ENCODE measurements at regions not wholly inside any gene's neighbourhood (a gene's known extent, or its start where the extent isn't known, plus 50 kb on each side); places are given as distances from the start of the nearest gene placed in this dataset.

- TF ChIP-seq POLR2A (IDR thresholded peaks at IDR 0.05) = no peak
- TF ChIP-seq CTCF (IDR thresholded peaks at IDR 0.05) = no peak
- intact Hi-C loops (cut with DNase I; ENCODE audit: low total_unique reads) = no loop called here
- WGBS, 2 donors = 78 to 80% methylated on average over 6 of the region's 6 CpGs
- no peak overlapping the region for H3K4me3 ChIP-seq (ENCODE audit: low read depth, poor library complexity, severe bottlenecking)
- no peak for DNase-seq (ENCODE audit: low spot score in 2 of 2)
These were observed 324.8 kb upstream of the PCDH9 start for GRCh38 chr13:67554746-67555452.

GRCh38 chr13:67554286-67554685 lies 324.1 kb upstream of the PCDH9 start:
- intact Hi-C loops (cut with DNase I; ENCODE audit: low total_unique reads) = no loop called here

GRCh38 chr13:67549331-67549730 lies 319.2 kb upstream of the PCDH9 start:
- H3K4me3 ChIP-seq (ENCODE audit: low read depth, poor library complexity, severe bottlenecking) = no peak overlapping the region
- WGBS, 2 donors = 92 to 97% methylated on average over 4 of the region's 4 CpGs
- no peak for DNase-seq (ENCODE audit: low spot score in 2 of 2)
- no peak for TF ChIP-seq CTCF (IDR thresholded peaks at IDR 0.05)
- no peak for TF ChIP-seq POLR2A (IDR thresholded peaks at IDR 0.05)
- intact Hi-C loops (cut with DNase I; ENCODE audit: low total_unique reads) = no loop called here

More at GRCh38 chr13:67554286-67554685, 324.1 kb upstream of the PCDH9 start:
- no peak for TF ChIP-seq POLR2A (IDR thresholded peaks at IDR 0.05)
- no peak for TF ChIP-seq CTCF (IDR thresholded peaks at IDR 0.05)
- no peak for DNase-seq (ENCODE audit: low spot score in 2 of 2)
- H3K4me3 ChIP-seq (ENCODE audit: low read depth, poor library complexity, severe bottlenecking) = no peak overlapping the region

GRCh38 chr13:67538906-67539305 lies 308.8 kb upstream of the PCDH9 start:
- no peak overlapping the region for H3K4me3 ChIP-seq (ENCODE audit: low read depth, poor library complexity, severe bottlenecking)
- TF ChIP-seq CTCF (IDR thresholded peaks at IDR 0.05) (no peak), POLR2A (IDR thresholded peaks at IDR 0.05) (no peak)
- 37 to 44% methylated on average over 1 of the region's 1 CpG for WGBS, 2 donors
- DNase-seq (ENCODE audit: low spot score in 2 of 2) = no peak
- intact Hi-C loops (cut with DNase I; ENCODE audit: low total_unique reads) = no loop called here

- WGBS, 2 donors = 63 to 70% methylated on average over 2 of the region's 2 CpGs
- intact Hi-C loops (cut with DNase I; ENCODE audit: low total_unique reads) = no loop called here
- DNase-seq (ENCODE audit: low spot score in 2 of 2) = no peak
- TF ChIP-seq POLR2A (IDR thresholded peaks at IDR 0.05) = no peak
- TF ChIP-seq CTCF (IDR thresholded peaks at IDR 0.05) = no peak
- H3K4me3 ChIP-seq (ENCODE audit: low read depth, poor library complexity, severe bottlenecking) = no peak overlapping the region
These were observed 290.8 kb upstream of the PCDH9 start for GRCh38 chr13:67520886-67521285.

- no peak for DNase-seq (ENCODE audit: low spot score in 2 of 2)
- WGBS, 2 donors = 45 to 48% methylated on average over 1 of the region's 1 CpG
- no peak overlapping the region for H3K4me3 ChIP-seq (ENCODE audit: low read depth, poor library complexity, severe bottlenecking)
- intact Hi-C loops (cut with DNase I; ENCODE audit: low total_unique reads) = no loop called here
- TF ChIP-seq CTCF (IDR thresholded peaks at IDR 0.05) = no peak
- TF ChIP-seq POLR2A (IDR thresholded peaks at IDR 0.05) = no peak
These were observed 289.2 kb upstream of the PCDH9 start for GRCh38 chr13:67519356-67519755.

Data from lower leg skin (tissue), 4 donors.